Coronary artery (tissue), 2 donors: ENCODE measurements at regions not wholly inside any gene's neighbourhood (a gene's known extent, or its start where the extent isn't known, plus 50 kb on each side); places are given as distances from the start of the nearest gene placed in this dataset.

Source experiments
- DNase-seq: peaks from one replicate; pipeline ENCODE4 v3.0.0-alpha.2; 2017; ENCODE audit warnings: low spot score
- H3K27ac ChIP-seq, 2 donors: fragments of 200-600 bp; sonication (generic); one replicate each; pipeline ENCODE4 v1.5.1; 2016 to 2019
- H3K4me3 ChIP-seq: fragments of 200-600 bp; sonication (generic); 2 replicates; pipeline ENCODE4 v1.5.1; 2016; ENCODE audit warnings: mild to moderate bottlenecking, moderate library complexity
- CTCF ChIP-seq: fragments of 200-600 bp; sonication (generic); IDR thresholded peaks from one replicate; pipeline ENCODE4 v1.5.1; 2019; ENCODE audit warnings: antibody characterized with exemption

- DNase-seq, result no peak
- H3K4me3 ChIP-seq, result peak overlapping the region; percentile 71
- no peak overlapping the region for H3K27ac ChIP-seq
- no peak for TF ChIP-seq CTCF
These were observed 335.8 kb upstream of the THRB start for GRCh38 chr3:24830230-24831152.

GRCh38 chr3:24831221-24831620, 336.6 kb upstream of the THRB start:
- DNase-seq, result no peak
- Histone ChIP-seq H3K27ac (no peak overlapping the region), H3K4me3 (no peak overlapping the region)
- no peak for TF ChIP-seq CTCF

GRCh38 chr3:24832891-24833290, 338.2 kb upstream of the THRB start:
- TF ChIP-seq CTCF, result no peak
- H3K4me3 ChIP-seq, result no peak overlapping the region
- H3K27ac ChIP-seq, result no peak overlapping the region
- DNase-seq, result no peak

GRCh38 chr3:24834442-24834841, 339.8 kb upstream of the THRB start:
- DNase-seq, result no peak
- no peak for TF ChIP-seq CTCF
- H3K27ac ChIP-seq, result no peak overlapping the region
- H3K4me3 ChIP-seq, result no peak overlapping the region

GRCh38 chr3:24835510-24835909, 340.9 kb upstream of the THRB start:
- Histone ChIP-seq H3K4me3 (no peak overlapping the region), H3K27ac (no peak overlapping the region)
- no peak for DNase-seq
- TF ChIP-seq CTCF, result no peak

GRCh38 chr3:24837601-24838000, 343.0 kb upstream of the THRB start:
- Histone ChIP-seq H3K4me3 (no peak overlapping the region), H3K27ac (no peak overlapping the region)
- DNase-seq, result no peak
- TF ChIP-seq CTCF, result no peak

GRCh38 chr3:24838533-24838932, 343.9 kb upstream of the THRB start:
- TF ChIP-seq CTCF, result no peak
- Histone ChIP-seq H3K4me3 (no peak overlapping the region), H3K27ac (no peak overlapping the region)
- DNase-seq, result no peak
